ENCODE measurements at regions not wholly inside any gene's neighbourhood (a gene's known extent, or its start where the extent isn't known, plus 50 kb on each side); places are given as distances from the start of the nearest gene placed in this dataset.

DNA sequence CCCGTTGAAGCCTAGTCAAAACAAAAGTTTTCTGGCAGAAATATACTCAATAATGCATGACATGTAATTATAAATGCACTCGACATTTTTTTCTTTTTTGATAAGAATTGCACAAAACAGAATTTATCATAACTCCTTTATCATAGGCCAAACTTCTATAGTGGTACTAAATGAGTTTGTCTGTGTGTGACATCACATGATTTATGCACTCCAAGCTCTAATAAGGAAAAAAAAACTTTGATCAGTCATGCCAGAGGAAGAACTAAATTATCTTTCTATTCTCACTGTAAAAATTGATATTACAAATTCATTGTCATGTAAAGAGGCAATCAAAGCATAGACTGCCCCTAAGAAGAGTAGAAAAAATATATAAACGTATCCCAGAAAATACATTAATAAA, 112.4 kb upstream of the NOCT start:
- no peak overlapping the region for H3K27ac Mint-ChIP-seq
- no CpG with 5 or more reads among the region's 3 CpGs for WGBS (ENCODE audit: insufficient coverage)

DNA sequence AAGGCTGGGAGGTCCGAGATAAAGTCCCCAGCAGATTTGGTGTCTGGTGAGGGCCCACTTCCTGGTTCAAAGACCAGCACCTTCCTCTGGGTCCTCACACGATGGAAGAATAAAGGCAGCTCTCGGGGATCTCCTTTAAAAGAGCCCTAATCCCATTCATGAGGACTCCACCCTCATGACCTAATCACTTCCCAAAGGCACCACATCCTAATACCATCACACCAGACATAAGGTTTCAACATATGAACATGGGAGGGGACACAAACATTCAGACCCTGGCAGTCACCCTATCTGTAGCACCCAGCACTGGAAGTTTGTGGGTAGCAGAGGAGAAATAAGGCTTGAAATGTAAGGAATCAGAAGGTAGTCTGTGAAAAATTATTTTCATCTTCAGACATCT, 112.9 kb upstream of the NOCT start:
- Histone ChIP-seq H3K9ac (ENCODE audit: insufficient read depth, low read length, poor library complexity, severe bottlenecking) (no peak overlapping the region), H3K4me2 (replicated peaks; ENCODE audit: extremely low read depth, low read length, poor library complexity, severe bottlenecking) (no peak overlapping the region), H3K4me1 (ENCODE audit: control insufficient read depth in 1 of 2, insufficient read depth in 2 of 2, low read length in 2 of 2) (no peaks in the 10 kb centered on the region), H3K4me3 (replicated peaks in 1 of 3; ENCODE audit: low read depth in 2 of 3, low read length in 3 of 3) (no peak overlapping the region), H3K27ac (ENCODE audit: low read depth in 1 of 2, low read length in 2 of 2) (no peak overlapping the region), H3K79me2 (ENCODE audit: insufficient read depth, low read length) (no peaks in the 10 kb centered on the region), H3K36me3 (replicated peaks in 1 of 2; ENCODE audit: control insufficient read depth in 1 of 2, insufficient read depth in 2 of 2, low read length in 2 of 2) (no peaks in the 10 kb centered on the region), H2AFZ (ENCODE audit: insufficient read depth, low read depth, low read length, poor library complexity, severe bottlenecking) (no peak overlapping the region), H3K9me3 (replicated peaks in 1 of 2; ENCODE audit: control insufficient read depth in 1 of 2, insufficient read depth in 1 of 2, low read length in 2 of 2) (no peaks in the 10 kb centered on the region), H3K27me3 (ENCODE audit: control insufficient read depth in 2 of 2, insufficient read depth in 2 of 2, low read length in 2 of 2) (no peaks in the 10 kb centered on the region), H4K20me1 (ENCODE audit: insufficient read depth, low read length) (no peaks in the 10 kb centered on the region)
- Mint-ChIP-seq H3K4me3 (no peak overlapping the region), H3K27ac (no peak overlapping the region), H3K9me3 (no peaks in the 10 kb centered on the region), H3K4me1 (no peaks in the 10 kb centered on the region), H3K36me3 (no peaks in the 10 kb centered on the region), H3K27me3 (ENCODE audit: low read depth in 3 of 3) (peaks cover 0 to 9% (median 0%) of the 10 kb centered on the region in 3 donors)
- DNase-seq, result no peak
- TF ChIP-seq, protein P1, sequence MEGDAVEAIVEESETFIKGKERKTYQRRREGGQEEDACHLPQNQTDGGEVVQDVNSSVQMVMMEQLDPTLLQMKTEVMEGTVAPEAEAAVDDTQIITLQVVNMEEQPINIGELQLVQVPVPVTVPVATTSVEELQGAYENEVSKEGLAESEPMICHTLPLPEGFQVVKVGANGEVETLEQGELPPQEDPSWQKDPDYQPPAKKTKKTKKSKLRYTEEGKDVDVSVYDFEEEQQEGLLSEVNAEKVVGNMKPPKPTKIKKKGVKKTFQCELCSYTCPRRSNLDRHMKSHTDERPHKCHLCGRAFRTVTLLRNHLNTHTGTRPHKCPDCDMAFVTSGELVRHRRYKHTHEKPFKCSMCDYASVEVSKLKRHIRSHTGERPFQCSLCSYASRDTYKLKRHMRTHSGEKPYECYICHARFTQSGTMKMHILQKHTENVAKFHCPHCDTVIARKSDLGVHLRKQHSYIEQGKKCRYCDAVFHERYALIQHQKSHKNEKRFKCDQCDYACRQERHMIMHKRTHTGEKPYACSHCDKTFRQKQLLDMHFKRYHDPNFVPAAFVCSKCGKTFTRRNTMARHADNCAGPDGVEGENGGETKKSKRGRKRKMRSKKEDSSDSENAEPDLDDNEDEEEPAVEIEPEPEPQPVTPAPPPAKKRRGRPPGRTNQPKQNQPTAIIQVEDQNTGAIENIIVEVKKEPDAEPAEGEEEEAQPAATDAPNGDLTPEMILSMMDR (IDR thresholded peaks at IDR 0.05), result no peak
- intact Hi-C loops (cut with micrococcal nuclease), result no loop called here
- WGBS (ENCODE audit: insufficient coverage), result 90% methylated on average over 2 of the region's 3 CpGs

More for the DNA sequence above, 112.4 kb upstream of the NOCT start:
- Histone ChIP-seq H3K9ac (ENCODE audit: insufficient read depth, low read length, poor library complexity, severe bottlenecking) (no peak overlapping the region), H3K36me3 (replicated peaks in 1 of 2; ENCODE audit: control insufficient read depth in 1 of 2, insufficient read depth in 2 of 2, low read length in 2 of 2) (no peaks in the 10 kb centered on the region), H3K9me3 (replicated peaks in 1 of 2; ENCODE audit: control insufficient read depth in 1 of 2, insufficient read depth in 1 of 2, low read length in 2 of 2) (no peaks in the 10 kb centered on the region), H3K4me3 (replicated peaks in 1 of 3; ENCODE audit: low read depth in 2 of 3, low read length in 3 of 3) (no peak overlapping the region), H3K27me3 (ENCODE audit: control insufficient read depth in 2 of 2, insufficient read depth in 2 of 2, low read length in 2 of 2) (no peaks in the 10 kb centered on the region), H3K79me2 (ENCODE audit: insufficient read depth, low read length) (no peaks in the 10 kb centered on the region), H4K20me1 (ENCODE audit: insufficient read depth, low read length) (no peaks in the 10 kb centered on the region), H2AFZ (ENCODE audit: insufficient read depth, low read depth, low read length, poor library complexity, severe bottlenecking) (no peak overlapping the region), H3K4me1 (ENCODE audit: control insufficient read depth in 1 of 2, insufficient read depth in 2 of 2, low read length in 2 of 2) (no peaks in the 10 kb centered on the region), H3K27ac (ENCODE audit: low read depth in 1 of 2, low read length in 2 of 2) (no peak overlapping the region), H3K4me2 (replicated peaks; ENCODE audit: extremely low read depth, low read length, poor library complexity, severe bottlenecking) (no peak overlapping the region)
- no peak for DNase-seq
- intact Hi-C loops (cut with micrococcal nuclease), result no loop called here
- TF ChIP-seq, protein P1 (IDR thresholded peaks at IDR 0.05), result no peak
- Mint-ChIP-seq H3K9me3 (no peaks in the 10 kb centered on the region), H3K4me3 (no peak overlapping the region), H3K27me3 (ENCODE audit: low read depth in 3 of 3) (peaks cover 0 to 8% (median 0%) of the 10 kb centered on the region in 3 donors), H3K4me1 (no peaks in the 10 kb centered on the region), H3K36me3 (no peaks in the 10 kb centered on the region)

Measured in CD14-positive monocyte (primary cell).